GM20000 (cell line): ENCODE measurements at regions not wholly inside any gene's neighbourhood (a gene's known extent, or its start where the extent isn't known, plus 50 kb on each side); places are given as distances from the start of the nearest gene placed in this dataset.
"Not testable (repeated sequence)": the region's sequence is repeated elsewhere in the genome, so short reads cannot be mapped to it uniquely, and the experiment has no call there.

ENCODE experiments used
- DNase-seq: peaks from one replicate; pipeline ENCODE4 v3.0.0; 2012; ENCODE audit warnings: low spot score
- TF ChIP-seq, protein P1 (sequence below): IDR thresholded peaks from 2 replicates; pipeline ENCODE4 v1.5.1; 2012; ENCODE audit warnings: mild to moderate bottlenecking, control low read depth; ENCODE audit errors: extremely low read depth, missing control alignments

DNA sequence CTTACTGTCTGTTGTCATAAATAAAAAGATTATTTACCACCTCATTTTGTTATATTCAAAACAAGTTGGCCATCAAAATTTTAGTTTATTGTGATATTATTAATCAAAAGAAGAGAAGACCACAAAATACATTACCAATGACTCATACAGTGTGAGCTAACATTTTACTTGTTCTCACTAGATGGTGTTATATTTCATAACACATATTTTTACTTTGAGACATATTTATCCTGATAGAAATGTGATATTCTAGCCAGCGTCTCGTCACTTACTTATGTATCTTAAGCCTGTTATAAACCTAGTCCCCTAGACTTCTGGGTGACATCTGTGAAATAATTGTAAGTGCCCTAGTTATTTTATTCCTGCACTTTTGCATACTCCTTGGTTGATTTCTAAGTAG lies 263.2 kb downstream of the CDH7 start:
- TF ChIP-seq, protein P1, sequence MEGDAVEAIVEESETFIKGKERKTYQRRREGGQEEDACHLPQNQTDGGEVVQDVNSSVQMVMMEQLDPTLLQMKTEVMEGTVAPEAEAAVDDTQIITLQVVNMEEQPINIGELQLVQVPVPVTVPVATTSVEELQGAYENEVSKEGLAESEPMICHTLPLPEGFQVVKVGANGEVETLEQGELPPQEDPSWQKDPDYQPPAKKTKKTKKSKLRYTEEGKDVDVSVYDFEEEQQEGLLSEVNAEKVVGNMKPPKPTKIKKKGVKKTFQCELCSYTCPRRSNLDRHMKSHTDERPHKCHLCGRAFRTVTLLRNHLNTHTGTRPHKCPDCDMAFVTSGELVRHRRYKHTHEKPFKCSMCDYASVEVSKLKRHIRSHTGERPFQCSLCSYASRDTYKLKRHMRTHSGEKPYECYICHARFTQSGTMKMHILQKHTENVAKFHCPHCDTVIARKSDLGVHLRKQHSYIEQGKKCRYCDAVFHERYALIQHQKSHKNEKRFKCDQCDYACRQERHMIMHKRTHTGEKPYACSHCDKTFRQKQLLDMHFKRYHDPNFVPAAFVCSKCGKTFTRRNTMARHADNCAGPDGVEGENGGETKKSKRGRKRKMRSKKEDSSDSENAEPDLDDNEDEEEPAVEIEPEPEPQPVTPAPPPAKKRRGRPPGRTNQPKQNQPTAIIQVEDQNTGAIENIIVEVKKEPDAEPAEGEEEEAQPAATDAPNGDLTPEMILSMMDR = no peak
- no peak for DNase-seq

DNA sequence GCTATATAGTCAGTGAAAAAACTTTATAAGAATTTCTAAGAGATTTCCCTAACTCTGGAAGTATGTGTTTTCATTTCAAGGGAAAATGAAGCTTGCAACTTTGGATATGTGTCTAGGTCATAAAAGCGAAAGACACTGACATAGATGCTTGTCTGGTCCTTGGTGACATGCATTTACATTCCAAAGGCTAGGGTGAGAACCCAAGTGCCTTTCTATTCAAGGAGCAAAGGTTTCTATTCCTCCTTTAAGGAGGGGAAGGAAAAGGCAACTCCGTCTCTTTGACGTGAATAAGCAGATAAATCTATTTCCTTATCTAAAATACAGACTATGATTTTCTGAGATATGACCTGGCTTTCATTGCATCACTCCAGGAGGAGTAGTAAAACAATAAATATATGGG lies 261.1 kb downstream of the CDH7 start:
- TF ChIP-seq, protein P1 = no peak
- DNase-seq = no peak

DNA sequence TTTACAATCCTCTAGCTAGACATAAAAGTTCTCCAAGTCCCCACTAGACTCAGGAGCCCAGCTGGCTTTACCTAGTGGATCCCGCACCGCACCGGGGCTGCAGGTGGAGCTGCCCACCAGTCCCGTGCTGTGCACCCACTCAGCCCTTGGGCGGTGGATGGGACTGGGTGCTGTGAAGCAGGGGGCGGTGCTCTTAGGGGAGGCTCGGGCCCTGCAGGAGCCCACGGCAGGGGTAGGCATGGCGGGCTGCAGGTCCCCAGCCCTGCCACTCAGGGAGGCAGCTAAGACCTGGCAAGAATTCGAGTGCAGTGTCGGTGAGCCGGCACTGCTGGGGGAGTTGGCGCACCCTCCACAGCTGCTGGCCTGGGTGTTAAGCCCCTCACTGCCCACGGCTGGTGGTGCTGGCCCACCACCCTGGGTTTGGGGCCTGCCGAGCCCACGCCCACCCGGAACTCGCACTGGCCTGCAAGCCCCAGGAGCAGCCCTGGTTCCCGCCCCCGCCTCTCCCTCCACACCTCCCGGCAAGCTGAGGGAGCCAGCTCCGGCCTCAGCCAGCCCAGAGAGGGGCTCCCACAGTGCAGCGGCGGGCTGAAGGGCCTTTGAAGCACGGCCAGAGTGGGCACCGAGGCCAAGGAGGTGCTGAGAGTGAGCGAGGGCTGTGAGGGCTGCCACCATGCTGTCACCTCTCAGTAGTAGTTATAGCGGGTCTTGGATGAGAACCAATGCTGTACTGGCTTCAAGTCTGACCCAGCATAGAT lies 255.2 kb downstream of the CDH7 start:
- DNase-seq = no peak
- TF ChIP-seq, protein P1 = no peak

DNA sequence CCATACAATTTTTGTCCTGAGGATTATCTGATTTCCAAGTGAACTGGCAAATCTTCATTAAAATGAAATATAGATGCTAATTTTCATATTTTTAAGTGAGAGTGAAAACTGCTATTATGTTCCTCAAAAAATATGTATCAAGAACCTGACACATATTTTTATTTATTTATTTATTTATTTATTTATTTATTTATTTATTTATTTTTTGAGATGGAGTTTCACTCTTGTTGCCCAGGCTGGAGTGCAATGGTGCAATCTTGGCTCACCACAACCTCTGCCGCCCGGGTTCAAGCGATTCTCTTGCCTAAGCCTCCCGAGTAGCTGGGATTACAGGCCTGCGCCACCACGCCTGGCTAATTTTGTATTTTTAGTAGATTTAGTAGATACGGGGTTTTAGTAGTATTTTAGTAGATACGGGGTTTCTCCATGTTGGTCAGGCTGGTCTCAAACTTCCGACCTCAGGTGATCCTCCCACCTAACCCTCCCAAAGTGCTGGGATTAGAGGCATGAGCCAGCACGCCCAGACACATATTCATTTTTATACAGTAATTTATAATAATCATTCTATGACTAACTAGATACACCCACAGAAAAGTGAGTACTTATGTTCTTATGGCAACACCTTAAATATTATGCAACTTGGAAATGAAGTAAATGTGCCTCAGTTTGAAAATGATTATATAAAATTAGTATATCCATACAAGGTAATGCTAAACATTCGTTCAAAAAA lies 248.3 kb downstream of the CDH7 start:
- DNase-seq = not testable (repeated sequence)

DNA sequence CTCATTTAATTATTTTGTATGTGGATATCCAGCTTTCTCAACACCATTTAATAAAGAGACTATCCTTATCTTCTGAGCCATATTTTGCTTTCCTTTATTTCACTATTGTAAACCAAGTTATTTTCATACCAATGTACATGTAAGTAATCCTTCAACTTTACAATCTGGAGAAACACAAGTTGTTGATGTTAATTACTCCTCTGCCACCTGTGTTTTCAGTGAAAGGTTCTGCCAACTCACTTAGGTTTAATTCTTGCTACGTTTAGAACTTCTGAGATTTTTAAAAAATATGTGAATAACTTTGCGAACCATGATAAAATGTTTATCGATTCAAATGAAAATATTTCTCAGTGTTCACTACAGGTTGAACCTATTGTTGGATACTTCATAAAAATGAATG lies 244.4 kb downstream of the CDH7 start:
- TF ChIP-seq, protein P1 = no peak
- DNase-seq = no peak

DNA sequence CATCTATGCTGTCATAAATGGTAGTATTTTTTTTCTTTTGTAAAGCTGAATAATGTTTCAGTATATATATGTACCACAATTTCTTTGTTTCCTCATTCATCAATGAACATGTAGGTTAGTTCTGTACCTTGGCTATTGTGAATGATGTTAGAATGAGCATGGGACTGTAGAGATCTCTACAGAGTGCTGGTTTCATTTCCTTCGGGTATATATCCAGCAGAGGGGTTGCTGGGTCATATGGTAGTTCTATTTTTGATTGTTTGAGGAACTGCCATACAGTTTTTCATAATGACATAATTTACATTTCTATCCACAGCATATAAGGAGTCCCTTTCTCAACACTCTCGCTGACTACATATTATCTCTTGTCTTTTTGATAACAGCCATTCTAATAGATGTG lies 243.5 kb downstream of the CDH7 start:
- TF ChIP-seq, protein P1 = no peak
- DNase-seq = no peak

DNA sequence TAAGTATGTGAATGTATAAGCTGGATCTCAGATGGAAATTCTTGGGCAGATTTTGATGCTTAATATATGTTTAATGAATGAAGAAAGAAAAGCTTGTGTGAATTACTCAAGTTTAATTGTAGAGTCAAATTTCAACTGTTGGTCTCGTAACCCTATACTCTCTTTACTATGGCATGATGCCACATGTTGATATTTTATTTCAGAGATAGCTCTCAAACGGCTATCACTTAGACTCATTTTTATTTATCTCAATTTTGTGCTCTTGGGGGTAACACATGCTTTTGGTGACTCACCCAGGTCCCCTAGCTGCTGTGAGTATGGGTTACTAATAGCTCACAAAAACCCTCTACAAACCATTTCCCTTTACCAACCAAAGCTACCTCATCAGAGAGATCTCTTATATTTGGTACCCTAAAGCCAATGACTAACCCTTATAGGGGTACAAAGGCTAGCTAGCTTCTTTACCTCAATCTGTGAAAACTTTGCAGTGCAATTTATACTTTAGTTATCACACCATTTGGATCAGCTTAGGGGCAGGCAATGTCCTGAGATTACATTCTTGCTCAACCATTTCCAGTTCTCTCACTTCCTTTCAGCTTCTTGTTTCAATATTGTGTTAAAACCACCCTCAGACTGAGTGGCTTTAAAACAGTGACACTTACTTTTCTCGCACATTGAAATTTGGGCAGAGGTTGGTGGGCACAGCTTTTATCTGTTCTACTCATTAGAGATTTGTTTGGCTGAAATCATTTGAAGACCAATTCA lies 240.3 kb downstream of the CDH7 start:
- TF ChIP-seq, protein P1 = no peak

More for the DNA sequence above, 240.3 kb downstream of the CDH7 start:
- DNase-seq = no peak
